ENCODE measurements at regions not wholly inside any gene's neighbourhood (a gene's known extent, or its start where the extent isn't known, plus 50 kb on each side); places are given as distances from the start of the nearest gene placed in this dataset. TPM values are rescaled to one million over a fixed set of nuclear protein-coding genes. Genes with fewer than 3 reads are reported as not detected.

GRCh38 chr15:62986948-62987347 is 55.6 kb upstream of the TPM1 start:
- no peak for TF ChIP-seq CTCF (IDR thresholded peaks at IDR 0.05)
- no peak overlapping the region for H3K27ac Mint-ChIP-seq (ENCODE audit: unreplicated experiment)
- no peak overlapping the region for H3K4me3 Mint-ChIP-seq (ENCODE audit: unreplicated experiment)
- H3K4me1 Mint-ChIP-seq (ENCODE audit: low read depth), result peaks cover 50% of the 10 kb centered on the region
- H3K36me3 Mint-ChIP-seq (ENCODE audit: low read depth), result no peaks in the 10 kb centered on the region
- no peaks in the 10 kb centered on the region for H3K9me3 Mint-ChIP-seq (ENCODE audit: low read depth)
- no peak for DNase-seq (ENCODE audit: low spot score)
- H3K27me3 Mint-ChIP-seq (ENCODE audit: low read depth), result no peaks in the 10 kb centered on the region

GRCh38 chr15:62988701-62989100 is 53.8 kb upstream of the TPM1 start:
- Mint-ChIP-seq H3K36me3 (ENCODE audit: low read depth) (no peaks in the 10 kb centered on the region), H3K27ac (ENCODE audit: unreplicated experiment) (no peak overlapping the region), H3K27me3 (ENCODE audit: low read depth) (no peaks in the 10 kb centered on the region), H3K9me3 (ENCODE audit: low read depth) (no peaks in the 10 kb centered on the region), H3K4me3 (ENCODE audit: unreplicated experiment) (no peak overlapping the region), H3K4me1 (ENCODE audit: low read depth) (peaks cover 60% of the 10 kb centered on the region)
- no peak for DNase-seq (ENCODE audit: low spot score)
- TF ChIP-seq CTCF (IDR thresholded peaks at IDR 0.05), result no peak

- H3K4me3 Mint-ChIP-seq (ENCODE audit: unreplicated experiment), result no peak overlapping the region
- no peaks in the 10 kb centered on the region for H3K27me3 Mint-ChIP-seq (ENCODE audit: low read depth)
- peaks cover 60% of the 10 kb centered on the region for H3K4me1 Mint-ChIP-seq (ENCODE audit: low read depth)
- TF ChIP-seq CTCF (IDR thresholded peaks at IDR 0.05), result no peak
- DNase-seq (ENCODE audit: low spot score), result no peak
- no peaks in the 10 kb centered on the region for H3K9me3 Mint-ChIP-seq (ENCODE audit: low read depth)
- H3K36me3 Mint-ChIP-seq (ENCODE audit: low read depth), result no peaks in the 10 kb centered on the region
- H3K27ac Mint-ChIP-seq (ENCODE audit: unreplicated experiment), result peak overlapping the region; percentile 89
These were observed 53.0 kb upstream of the TPM1 start for GRCh38 chr15:62989366-62990055.

- no peak overlapping the region for H3K27ac Mint-ChIP-seq (ENCODE audit: unreplicated experiment)
- TF ChIP-seq CTCF (IDR thresholded peaks at IDR 0.05), result no peak
- DNase-seq (ENCODE audit: low spot score), result no peak
- no peaks in the 10 kb centered on the region for H3K27me3 Mint-ChIP-seq (ENCODE audit: low read depth)
- H3K9me3 Mint-ChIP-seq (ENCODE audit: low read depth), result no peaks in the 10 kb centered on the region
- H3K4me3 Mint-ChIP-seq (ENCODE audit: unreplicated experiment), result no peak overlapping the region
- H3K36me3 Mint-ChIP-seq (ENCODE audit: low read depth), result no peaks in the 10 kb centered on the region
- peaks cover 56% of the 10 kb centered on the region for H3K4me1 Mint-ChIP-seq (ENCODE audit: low read depth)
These were observed 50.8 kb upstream of the TPM1 start for GRCh38 chr15:62991698-62992097.

GRCh38 chr15:62992302-62992701 is 50.2 kb upstream of the TPM1 start:
- Mint-ChIP-seq H3K4me3 (ENCODE audit: unreplicated experiment) (no peak overlapping the region), H3K27ac (ENCODE audit: unreplicated experiment) (no peak overlapping the region), H3K9me3 (ENCODE audit: low read depth) (no peaks in the 10 kb centered on the region), H3K36me3 (ENCODE audit: low read depth) (no peaks in the 10 kb centered on the region), H3K27me3 (ENCODE audit: low read depth) (no peaks in the 10 kb centered on the region), H3K4me1 (ENCODE audit: low read depth) (peaks cover 54% of the 10 kb centered on the region)
- no peak for DNase-seq (ENCODE audit: low spot score)
- TF ChIP-seq CTCF (IDR thresholded peaks at IDR 0.05), result no peak

Small RNAs in the stretch of these regions (microRNA-seq; reads per million reads assigned to microRNA genes)
- gene MIR190A (ENCODE audit: borderline number of aligned reads), result 52.1 reads per million, percentile 52 among the genes with 10 or more reads in this experiment
- gene MIR6085 (ENCODE audit: borderline number of aligned reads), result not detected
- not detected for gene MIR8067 (ENCODE audit: borderline number of aligned reads)

Measured in chondrocyte (in vitro differentiated cells).